HG03520 (cell line): ENCODE measurements at regions not wholly inside any gene's neighbourhood (a gene's known extent, or its start where the extent isn't known, plus 50 kb on each side); places are given as distances from the start of the nearest gene placed in this dataset.
"Not testable (repeated sequence)": the region's sequence is repeated elsewhere in the genome, so short reads cannot be mapped to it uniquely, and the experiment has no call there.

ENCODE experiments used
- ATAC-seq: cut with Tn5 transposase; IDR thresholded peaks from one replicate; pipeline ENCODE4 v1.9.1; 2021; ENCODE audit warnings: mild to moderate bottlenecking, moderate library complexity; ENCODE audit not compliant: unreplicated experiment

DNA sequence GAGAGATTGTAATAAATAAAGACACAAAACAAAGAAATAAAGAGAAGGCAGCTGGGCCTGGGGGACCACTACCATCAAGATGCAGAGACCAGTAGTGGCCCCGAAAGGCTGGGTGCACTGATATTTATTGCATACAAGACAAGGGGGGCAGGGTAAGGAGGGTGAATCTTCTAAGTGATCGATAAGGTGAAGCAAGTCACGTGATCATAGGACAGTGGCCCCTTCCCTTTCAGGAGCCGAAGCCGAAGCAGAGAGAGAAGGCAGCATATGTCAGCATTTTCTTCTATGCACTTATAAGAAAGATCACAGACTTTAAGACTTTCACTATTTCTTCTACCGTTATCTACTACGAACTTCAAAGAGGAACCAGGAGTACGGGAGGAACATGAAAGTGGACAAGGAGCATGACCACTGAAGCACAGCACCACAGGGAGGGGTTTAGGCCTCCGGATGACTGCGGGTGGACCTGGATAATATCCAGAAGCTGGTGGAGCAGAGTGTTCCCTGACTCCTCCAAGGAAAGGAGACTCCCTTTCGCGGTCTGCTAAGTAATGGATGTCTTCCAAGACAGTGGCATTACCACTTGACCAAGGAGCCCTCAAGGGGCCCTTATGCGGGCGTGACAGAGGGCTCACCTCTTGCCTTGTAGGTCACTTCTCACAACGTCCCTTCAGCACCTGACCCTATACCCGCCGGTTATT is 126.4 kb downstream of the RBM46 start:
- ATAC-seq = not testable (repeated sequence)

DNA sequence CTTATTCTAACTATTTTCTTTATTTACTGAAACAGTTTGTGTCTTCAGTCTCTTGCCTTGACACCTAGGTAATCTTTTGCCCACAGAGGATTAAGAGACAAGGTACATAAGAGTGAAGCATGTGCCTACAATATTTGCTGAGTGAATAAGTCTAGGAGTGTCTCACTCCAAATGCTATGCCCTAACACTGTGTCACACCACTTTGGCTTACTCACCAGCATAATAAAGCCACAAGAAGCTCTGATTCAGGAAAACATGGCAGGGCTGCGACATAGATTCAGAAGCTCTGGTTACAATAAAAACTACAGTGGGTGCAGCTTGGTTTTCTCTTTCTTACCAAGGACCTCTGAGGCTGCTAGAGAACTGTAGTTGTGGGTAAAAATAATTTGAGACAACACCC is 127.1 kb downstream of the RBM46 start:
- no peak for ATAC-seq

DNA sequence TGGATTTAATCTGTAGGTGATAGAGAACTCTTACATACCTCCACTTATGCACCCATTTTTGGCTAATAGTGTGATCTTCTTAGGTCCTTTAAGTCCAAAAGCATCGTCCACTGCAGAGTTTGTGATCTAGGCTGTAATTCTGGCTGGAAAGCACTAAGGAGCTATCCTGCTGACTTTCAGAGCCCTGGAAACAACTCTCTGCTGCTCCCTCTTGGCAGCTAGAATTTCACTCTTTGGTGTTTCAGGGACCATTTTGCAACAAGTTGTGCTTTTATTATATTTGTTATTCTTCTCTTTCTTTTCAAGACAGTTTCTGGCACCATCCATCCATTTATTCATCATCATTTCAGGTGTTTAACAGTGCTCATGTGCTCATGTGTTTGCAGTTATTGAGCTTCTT is 130.0 kb downstream of the RBM46 start:
- no peak for ATAC-seq

DNA sequence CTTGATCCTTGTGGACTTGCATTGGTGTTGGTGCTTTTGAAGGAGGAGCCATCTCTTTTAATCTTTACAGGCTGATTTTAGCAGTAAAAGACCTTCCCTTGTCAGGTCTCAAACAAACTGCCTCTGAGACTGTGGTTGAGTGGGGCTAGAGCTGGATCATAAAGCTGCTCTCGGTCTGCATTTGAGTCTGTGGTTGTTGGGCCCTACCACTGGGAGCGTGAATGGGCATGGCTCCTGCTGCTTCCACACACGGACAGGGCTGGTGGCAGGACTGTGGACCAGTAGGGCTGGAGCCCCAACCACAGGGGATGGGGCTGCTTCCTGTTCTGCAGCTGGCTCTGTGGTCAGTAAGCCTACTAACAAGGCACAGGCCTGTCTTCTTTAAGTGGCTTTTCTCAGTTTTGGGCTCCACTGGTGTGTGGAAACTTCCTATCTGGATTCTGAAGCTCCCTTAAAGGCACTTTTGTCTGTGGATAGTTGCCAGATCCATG is 130.6 kb downstream of the RBM46 start:
- ATAC-seq = no peak

DNA sequence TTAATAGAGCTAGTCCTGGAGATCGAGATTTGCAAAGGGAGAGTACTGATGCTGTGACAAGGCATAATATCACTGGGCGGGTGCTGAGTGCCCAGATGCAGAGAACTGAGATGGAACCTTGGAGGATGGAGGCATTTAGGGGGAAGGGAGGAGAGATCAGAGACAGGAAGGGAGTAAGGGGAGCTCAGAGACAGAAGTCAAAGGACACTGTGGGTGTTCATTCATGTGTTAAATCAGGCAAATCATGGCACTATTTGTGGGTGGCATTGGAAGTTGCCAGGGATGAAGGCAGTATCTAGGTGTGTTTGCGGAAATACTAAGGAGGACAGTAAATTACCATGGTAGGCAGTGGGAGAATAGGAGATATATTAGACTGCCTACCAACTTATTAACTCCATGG is 135.0 kb downstream of the RBM46 start:
- no peak for ATAC-seq

DNA sequence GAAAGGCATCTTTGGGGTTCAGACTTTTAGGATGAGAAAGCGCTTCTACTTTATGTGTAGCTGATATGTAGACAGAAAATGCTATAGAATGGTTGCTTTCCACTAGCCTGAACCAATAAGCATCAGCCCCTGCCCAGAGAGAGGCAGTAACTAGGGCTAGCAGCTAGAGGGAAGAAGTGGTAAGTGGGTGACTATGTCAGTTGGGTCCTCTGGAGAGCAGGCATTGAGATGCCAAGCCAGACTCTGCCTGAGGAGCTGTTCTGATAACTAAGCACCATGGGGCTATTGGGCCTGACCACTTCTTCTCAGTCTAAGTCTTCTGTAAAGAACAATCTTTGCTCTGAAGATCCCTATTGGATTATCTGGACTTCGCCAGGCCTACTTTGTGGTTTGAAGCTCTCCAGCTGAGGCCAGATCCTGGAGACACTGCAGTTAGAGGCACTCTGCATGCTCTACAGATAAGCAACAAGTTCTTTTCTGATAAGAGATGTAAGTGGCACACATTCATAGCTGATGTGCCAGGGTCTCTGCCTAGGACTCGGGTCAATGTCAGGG is 146.1 kb downstream of the RBM46 start:
- ATAC-seq = no peak

DNA sequence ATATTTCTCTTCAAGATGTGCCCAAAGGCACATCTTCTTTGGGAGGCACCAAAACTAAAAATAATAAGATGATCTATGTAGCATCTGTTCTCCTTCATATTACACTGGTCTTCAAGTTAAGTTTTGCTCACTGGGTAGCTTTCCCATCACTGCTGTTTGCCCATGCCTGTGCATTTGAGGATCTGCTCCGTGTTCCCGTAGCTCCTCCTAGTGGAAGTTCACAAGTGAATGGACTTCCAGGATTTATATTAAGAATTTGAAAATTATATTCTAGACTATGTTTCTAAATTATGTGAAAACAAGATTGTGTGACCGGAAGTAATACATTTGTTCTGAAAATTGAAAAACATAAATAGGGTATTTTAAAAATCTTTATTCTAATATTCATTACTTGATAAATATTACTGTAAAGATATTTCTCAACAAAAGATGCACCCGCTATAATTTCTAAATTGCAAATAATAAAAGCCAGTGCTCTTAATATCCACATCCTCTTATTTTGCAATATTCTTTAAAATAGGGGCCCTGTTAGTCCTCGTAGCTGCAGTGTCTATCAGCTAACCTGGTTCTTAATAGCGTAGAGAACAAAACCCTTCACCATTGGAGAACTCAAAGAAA is 147.7 kb downstream of the RBM46 start:
- ATAC-seq = no peak

DNA sequence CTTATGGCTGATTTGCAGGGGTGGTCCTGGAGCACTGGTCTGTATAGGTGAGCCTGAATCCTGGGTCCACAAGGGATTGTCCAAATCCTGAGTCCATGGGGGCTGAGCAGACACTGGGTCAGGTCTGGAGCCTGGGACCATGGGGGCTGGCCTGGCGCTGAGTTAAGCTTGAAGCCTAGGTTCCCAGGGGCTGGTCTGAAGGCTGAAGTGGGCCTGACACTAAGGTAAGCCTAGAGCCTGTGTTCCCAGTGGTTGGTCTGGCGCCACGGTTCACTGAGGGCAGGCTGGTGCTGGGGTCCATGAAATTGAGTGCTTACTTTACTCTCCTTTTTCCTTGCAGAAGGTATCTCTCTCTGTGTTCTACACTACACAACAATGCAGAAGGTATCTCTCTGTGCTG is 155.8 kb downstream of the RBM46 start:
- no peak for ATAC-seq

DNA sequence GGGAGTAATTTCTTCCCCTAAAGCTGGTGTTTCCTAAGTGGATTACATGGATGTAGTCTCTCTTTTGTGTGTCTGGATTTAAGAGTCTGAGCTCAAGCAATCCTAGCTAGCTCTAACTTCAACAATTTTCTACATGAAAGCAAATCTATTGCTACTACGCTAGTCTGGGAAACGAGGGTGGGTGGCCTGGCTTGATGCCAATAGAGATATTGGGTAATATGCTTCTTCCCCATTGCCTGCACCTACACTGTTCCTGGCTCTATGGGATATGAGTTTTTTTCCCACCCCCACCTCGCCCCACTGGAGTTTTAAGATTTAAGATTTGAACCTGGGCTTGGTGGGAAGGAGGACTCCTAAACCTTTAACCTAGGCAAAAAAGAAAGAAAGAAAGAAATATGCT is 158.8 kb downstream of the RBM46 start:
- no peak for ATAC-seq

DNA sequence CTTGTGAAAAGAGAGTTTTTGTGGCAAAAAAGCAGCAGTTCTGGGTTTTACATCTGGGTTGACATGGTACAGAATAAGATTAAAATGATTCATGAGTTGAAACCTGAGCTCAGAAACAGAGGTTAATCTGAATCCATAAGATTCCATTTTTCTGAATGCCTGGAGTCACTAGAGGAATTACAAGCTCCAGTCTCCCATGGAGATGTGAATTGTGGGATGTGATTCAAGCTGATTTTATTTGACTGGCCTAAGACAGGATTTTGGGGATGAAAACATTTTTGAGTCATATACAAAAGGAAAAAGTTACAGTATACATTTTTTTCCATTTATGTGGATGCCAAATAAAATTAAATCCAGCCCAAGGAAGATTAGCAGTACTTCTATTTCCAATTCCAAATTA is 161.1 kb downstream of the RBM46 start:
- ATAC-seq = no peak

DNA sequence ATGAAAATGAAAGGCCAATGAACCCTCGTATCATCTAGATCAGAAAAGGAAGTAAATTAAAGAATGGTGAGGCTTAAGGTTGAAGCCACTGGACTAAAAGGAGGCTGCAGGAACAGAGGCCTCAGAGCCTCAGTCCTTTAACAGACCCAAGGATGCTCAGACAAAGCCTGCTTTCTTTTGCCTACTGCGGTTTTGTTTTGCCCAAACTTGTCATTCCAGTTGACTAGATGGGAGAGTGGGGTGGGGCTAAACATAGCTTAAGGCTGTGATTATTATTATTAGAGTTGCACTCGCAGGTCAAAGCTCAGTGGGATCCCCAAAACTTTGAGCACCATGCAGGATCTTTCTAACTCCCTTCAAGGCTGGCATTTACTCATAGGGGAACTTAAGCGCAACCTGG is 163.9 kb downstream of the RBM46 start:
- ATAC-seq = no peak

DNA sequence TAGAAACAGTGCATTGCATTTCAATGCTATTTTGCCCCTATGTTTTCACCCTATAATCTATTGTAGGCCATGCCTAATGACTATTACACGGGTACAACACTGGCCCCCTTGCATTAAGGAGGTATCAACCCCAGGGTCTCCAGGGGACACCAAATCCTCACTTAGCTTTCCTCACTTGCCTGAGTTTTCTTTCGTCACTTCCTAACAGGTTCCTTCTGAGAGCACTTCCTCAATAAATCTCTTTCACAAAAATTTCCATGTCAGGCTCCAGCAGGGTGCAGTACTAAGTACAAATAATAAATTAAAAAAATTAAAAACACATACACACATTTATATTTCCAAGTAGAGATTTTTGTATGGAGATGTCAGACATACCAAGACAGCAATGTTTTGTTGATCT is 165.0 kb downstream of the RBM46 start:
- ATAC-seq = no peak

DNA sequence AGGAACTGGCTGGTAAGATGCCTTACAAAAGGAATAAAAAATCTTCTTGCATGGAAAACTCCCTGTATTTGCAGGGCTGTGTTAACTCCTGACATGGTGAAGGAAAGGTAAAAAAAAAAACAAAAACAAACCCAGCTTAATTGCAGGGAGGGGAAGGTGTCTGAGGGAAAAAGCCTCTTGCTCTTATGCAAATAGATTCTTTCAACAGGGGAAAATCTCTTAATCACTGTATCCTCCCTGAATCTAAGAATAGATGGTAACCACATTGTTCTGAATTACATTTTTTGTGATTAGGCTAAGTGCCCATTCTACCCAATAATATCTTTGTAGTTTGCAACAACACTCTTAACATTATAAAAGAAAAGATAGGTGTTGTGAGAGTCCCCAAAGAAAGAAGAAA is 172.6 kb downstream of the RBM46 start:
- ATAC-seq = no peak

DNA sequence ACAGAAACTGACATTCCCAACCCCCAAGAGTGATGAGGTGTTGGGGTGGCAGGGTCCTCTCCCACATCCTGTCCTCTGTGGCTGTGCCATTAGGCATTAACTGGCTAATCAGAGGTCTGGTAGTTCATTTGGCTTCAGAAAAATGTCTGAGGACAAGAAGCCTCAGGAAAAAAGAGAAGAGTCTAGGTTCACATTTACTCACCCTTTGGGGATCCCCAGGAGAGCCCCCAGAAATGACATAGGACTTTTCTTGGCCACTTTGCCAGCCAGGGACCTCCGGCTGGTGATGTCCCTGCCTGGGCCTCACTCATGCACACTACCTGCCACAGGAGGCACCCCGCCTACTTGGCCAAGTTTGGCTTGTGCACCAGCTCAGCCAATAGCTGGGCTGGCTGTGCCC is 173.0 kb downstream of the RBM46 start:
- ATAC-seq = no peak

DNA sequence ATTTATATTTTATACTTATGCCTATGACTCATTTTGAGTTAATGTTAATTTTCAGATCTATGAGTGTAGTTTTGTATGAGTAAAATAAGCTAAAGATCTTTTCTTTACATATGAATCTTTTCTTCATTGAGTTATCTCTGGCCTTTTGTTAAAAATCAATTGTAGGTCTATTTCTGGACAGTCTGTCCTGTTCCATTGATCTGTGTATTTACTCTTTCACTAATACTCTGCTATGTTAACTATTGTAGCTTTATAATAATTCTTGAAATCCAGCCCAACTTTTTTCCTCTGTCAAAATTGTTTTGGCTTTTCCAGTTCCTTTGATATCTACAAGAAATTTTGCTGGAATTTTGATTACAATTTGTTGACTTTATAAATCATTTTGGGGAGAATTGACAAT is 177.0 kb downstream of the RBM46 start:
- no peak for ATAC-seq

DNA sequence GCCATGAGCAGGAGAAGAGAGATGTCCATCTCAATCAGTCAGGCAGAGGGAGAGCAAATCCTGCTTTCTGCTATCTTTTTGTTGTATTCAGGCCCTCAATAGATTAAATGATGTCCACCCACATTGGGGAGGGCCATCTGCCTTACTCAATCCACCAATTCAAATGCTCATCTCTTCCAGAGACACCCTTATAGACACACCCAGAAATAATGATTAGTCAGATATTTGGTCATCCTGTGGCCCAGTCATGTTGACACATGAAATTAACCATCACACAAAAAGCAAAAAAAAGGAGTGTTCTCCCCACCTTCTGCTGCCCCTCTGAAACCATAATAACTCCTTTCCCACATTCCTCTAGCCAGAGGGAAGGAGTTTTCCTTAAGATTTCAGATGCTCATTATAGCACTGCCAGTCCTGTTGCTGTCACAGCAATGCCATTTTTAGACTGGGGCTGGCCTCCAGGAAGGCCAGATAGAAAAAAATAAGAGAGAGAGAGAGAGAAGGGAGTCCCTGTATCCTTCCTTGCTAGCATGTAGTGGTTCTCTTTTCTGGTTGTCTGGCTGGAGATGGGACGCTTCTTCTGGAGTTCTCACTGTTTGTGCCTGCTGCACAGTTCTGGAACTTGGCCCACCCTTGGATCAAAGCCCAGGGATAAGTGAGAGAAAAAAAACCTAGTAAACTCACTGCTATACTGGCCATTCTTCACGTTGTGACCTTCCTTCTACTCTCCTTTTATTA is 177.7 kb downstream of the RBM46 start:
- ATAC-seq = no peak

DNA sequence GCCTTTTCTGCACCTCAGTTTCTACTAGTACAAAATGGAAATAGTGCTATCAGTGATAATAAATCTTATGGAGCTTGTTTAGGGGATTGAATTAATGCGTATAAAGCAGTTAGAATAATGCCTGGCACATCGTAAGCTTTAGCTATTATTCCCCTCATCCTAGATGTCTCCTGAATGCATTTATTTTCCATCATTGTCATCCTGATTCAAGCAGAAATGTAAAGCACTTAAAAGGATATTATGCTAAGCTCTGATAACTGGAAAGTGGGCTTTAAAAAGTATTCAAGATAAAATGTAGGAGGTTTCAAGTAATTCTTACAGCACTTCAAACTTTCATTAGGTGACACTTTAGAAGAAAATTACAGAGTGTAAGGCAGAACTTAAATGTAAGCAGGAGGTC is 178.7 kb downstream of the RBM46 start:
- ATAC-seq = no peak

DNA sequence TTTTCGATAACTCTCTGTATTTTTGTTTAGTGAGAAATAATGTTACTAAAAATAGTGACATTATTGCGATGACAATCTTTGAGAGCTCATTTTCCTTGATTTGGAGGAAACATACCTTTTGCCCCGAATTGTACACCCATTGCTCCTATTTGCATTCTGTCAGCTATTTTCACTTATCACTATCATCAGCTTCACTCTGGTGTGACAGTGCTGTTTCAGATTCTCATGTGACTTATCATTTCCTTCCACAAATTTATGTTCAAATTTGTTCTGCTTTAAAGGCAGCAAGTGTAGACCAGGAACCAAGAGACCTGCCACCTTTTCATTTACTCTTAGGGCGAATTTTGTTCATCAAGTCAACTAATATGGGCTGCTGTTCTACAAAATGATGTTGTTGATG is 179.4 kb downstream of the RBM46 start:
- ATAC-seq = no peak

DNA sequence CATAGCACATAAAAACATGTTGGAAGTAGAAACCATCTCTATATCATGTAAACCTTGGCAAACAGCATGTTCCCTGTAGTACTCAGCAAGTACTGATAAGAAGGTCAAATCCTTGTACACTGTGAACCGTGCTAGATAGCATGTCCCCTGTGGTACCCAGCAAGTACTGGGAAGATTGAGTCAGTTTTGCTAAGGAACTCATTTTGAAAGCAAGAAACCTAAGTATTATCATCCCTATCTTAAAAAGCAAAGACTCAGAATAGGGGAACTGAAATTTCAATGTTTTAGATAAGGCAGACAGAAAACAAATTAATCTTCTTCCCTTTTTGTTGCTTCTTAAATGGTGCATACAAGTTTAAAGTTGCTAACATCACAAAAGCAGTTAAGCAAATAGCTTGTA is 180.2 kb downstream of the RBM46 start:
- peak; percentile 98 for ATAC-seq

DNA sequence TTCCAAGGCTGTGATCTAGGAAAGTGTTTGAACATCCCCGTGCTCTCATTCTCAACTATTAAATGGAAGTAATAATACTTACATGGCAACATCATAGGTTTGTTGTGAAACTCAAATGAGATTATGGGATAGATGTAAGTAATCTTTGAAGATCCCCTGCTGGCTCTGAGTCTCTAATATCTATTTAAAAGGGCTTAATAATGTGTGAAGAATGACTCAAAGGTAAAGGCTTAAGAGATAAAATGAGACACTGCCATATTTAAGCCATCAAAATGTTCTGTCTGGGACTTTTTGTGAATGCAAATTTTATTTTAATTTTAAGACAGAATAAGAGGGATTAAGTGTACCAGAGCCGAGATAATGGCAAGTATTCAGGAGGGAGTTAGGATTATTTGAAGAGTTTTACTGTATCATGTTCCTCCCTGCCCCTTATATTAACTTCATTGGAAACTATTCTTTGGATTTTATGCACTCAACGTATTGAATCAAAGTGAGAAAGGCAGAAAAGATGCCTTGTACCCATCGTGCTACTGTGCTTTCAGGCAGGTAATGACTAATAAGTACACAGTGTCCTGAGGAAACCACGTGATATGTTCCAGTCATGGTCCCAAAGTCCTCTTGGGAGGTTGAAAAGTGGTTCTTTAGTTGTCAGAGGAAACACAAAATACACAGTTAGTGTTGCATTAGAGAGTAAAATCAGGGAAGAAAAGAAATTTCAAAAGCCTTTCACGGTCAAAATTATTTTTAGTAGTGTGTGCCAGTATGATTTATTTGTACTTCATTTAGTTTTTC is 192.4 kb downstream of the RBM46 start:
- ATAC-seq = no peak

DNA sequence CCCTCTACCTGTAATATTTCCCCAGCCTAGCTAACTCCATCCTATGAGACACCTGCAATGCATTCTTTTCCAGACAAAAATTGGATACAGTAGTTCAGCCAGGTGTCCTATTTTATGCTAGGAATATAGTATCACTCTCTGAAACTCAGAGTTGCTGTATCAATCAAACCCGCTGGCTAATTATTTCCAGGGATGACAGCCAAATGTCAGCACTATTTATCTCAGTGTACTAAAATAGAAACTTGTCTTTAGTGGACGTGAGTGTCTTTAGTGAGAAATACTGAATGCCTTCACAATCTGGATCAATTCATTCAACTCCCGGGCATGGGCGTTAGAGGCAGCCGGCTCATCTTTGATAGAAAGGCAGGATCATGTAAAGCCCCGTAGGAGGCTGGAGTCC is 196.2 kb downstream of the RBM46 start:
- ATAC-seq = no peak
